Epithelial cell of esophagus (primary cell): ENCODE measurements at regions not wholly inside any gene's neighbourhood (a gene's known extent, or its start where the extent isn't known, plus 50 kb on each side); places are given as distances from the start of the nearest gene placed in this dataset.

Source experiments
- DNase-seq: peaks from one replicate; pipeline ENCODE4 v3.0.0; 2010; ENCODE audit warnings: low read depth
- H3K4me3 ChIP-seq: 2 replicates; pipeline ENCODE4 v1.5.1; 2011; ENCODE audit warnings: mild to moderate bottlenecking, low read length, control low read depth
- CTCF ChIP-seq: IDR thresholded peaks from 2 replicates; pipeline ENCODE4 v1.5.1; 2011; ENCODE audit warnings: low read depth, mild to moderate bottlenecking, low read length, control low read depth, inconsistent platforms; ENCODE audit not compliant: insufficient read depth; ENCODE audit errors: missing control alignments

- no peak for DNase-seq
- H3K4me3 ChIP-seq: no peak overlapping the region
- no peak for TF ChIP-seq CTCF
Observed at GRCh38 chr7:91517201-91517785, 253.1 kb downstream of the FZD1 start.

DNA sequence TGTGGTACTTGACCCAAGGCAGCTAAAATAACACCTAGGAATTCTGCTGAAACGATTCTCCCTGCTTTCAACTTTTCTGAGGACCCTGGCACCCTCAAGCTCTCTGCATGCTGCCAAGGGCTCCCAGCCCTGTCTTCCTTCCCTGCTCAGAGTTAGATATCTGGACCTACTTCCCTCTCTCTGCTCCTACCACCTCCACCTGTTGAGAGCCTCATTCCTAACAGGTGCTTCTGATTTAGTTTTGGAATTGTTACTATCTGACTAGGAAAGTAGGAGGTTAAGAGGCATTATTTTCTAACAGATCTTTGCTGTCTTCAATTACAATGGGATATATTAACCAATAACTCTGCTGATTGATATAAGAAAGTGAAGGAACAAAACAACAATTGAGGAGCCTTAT is 253.8 kb downstream of the FZD1 start:
- no peak overlapping the region for H3K4me3 ChIP-seq
- DNase-seq: no peak
- TF ChIP-seq CTCF: no peak

GRCh38 chr7:91519241-91520158 is 255.3 kb downstream of the FZD1 start:
- no peak overlapping the region for H3K4me3 ChIP-seq
- TF ChIP-seq CTCF: no peak
- no peak for DNase-seq

- no peak for DNase-seq
- H3K4me3 ChIP-seq: no peak overlapping the region
- no peak for TF ChIP-seq CTCF
Observed at GRCh38 chr7:91520645-91521044, 256.4 kb downstream of the FZD1 start.

GRCh38 chr7:91526404-91526803 is 262.2 kb downstream of the FZD1 start:
- no peak overlapping the region for H3K4me3 ChIP-seq
- TF ChIP-seq CTCF: no peak
- no peak for DNase-seq

DNA sequence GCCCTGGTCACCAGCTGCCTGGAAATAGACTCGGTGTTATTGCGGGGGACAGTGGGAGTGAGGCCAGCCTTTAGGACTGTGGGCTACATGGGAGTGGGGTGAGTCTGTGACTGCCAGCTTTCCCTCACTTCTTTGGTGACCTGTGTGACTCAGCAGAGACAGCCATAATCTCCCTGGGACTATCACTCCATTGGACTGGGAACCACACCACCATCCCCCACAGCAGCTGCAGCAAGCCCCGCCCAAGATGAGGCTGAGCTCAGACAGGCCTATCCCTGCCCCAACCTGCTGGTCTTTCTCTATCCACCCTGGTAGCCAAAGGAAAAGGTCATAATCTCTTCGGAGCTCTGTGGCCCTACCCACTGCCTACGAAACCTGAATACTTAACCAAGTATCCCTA is 263.2 kb downstream of the FZD1 start:
- TF ChIP-seq CTCF: no peak
- DNase-seq: peak; percentile 52
- no peak overlapping the region for H3K4me3 ChIP-seq

GRCh38 chr7:91533996-91534395 is 269.8 kb downstream of the FZD1 start:
- no peak for TF ChIP-seq CTCF
- peak; percentile 51 for DNase-seq
- H3K4me3 ChIP-seq: no peak overlapping the region
